NOMO-1 (cell line): ENCODE measurements at regions not wholly inside any gene's neighbourhood (a gene's known extent, or its start where the extent isn't known, plus 50 kb on each side); places are given as distances from the start of the nearest gene placed in this dataset.
A peak's percentile ranks its signal among the peaks of the same experiment; 100 is the strongest.
"Not testable (repeated sequence)": the region's sequence is repeated elsewhere in the genome, so short reads cannot be mapped to it uniquely, and the experiment has no call there.

ENCODE experiments used
- DNase-seq, 2 experiments: peaks; one replicate each; lab custom pipeline; 2025; ENCODE audit not compliant: unreplicated experiment in 2 of 2; lab: John Stamatoyannopoulos, UW

- DNase-seq, result peak in 1 of 2 experiments; percentile 2
Observed at GRCh38 chr2:121818546-121818945, 63.1 kb downstream of the TSN start.

GRCh38 chr2:121819846-121820245 is 64.4 kb downstream of the TSN start:
- no peak for DNase-seq

GRCh38 chr2:121821476-121822158 is 66.2 kb downstream of the TSN start:
- no peak for DNase-seq

- DNase-seq, result no peak
Observed at GRCh38 chr2:121824264-121824663, 68.8 kb downstream of the TSN start.

DNA sequence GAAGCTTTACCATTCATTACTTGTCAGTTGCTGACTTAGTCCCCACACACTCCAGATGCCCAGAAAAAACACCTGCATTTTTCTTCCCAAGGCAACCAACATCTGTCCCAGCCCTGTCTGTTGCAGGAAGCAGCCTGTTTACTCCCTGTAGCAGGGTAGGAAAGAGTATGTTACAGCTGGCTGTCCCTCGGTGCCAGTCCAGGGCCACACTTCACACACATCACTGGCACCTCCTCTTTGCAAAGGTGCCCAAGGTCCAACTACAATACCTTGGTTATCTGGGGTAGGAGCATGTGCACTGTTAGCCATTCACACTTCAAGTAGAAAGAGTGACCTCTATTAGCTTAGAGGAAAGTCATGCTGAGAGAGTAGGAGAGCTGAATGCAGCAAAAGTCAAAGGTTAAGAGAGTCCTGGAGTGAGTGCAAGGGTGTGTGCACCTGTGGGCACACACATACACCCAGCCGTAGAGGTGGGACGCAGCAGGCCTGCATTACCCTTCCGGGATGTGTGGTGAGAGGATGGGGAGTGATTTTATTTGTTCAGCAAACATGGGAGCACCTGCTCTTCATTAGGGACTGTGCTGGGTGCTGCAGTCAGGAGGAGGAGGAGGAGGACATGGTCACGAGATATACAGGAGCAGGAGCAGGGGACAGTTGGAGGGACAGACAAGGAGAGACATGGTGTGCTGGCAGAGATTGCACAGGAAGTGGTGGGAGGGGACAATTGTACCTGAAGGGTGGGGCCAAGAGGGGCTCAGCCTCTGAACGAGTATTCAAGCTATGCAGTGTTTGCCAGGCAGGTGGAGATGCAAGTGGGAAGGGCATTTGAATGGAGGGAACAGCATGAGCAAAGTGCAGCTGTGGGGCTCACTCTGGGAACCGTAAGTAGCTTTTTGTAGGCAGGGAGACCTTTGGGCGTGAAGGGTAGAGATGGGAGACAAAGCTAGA is 69.8 kb downstream of the TSN start:
- no peak for DNase-seq

DNA sequence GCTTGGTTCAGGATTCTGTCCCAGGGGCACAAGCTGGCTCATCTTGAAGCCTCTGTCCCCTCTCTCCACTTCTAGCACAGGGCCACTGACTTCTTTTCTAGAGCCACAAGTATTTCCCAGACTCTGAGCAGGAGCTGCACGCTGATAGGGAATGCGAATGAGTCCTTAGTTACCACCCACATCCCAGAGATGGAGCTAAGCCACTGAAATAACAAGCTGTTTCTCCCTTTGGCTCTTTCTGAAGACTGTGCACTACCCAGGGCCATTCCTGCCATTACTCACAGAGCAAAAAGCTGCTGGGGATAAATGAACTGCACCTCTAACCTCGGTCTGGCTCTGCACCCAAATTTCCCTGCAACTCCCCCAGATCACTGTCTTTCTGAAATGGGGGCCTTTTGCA is 70.6 kb downstream of the TSN start:
- no peak for DNase-seq

- no peak for DNase-seq
Observed at GRCh38 chr2:121828281-121828731, 72.9 kb downstream of the TSN start.

DNA sequence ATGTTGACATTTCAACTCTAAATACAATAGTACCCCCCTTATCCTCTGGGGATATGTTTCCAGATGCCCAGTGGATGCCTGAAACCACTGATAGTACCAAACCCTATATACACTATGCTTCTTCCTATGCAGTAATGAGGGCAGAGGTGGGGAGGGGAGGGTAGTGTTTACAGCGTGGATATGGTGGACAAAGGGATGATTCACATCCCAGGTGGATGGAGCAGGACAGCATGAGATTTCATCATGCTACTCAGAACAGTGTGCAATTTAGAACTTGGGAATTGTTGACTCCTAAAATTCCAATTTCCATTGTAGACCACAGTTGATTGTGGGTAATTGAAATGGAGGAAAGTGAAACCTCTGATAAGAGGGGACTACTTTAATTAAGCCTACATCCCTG is 75.4 kb downstream of the TSN start:
- no peak for DNase-seq

DNA sequence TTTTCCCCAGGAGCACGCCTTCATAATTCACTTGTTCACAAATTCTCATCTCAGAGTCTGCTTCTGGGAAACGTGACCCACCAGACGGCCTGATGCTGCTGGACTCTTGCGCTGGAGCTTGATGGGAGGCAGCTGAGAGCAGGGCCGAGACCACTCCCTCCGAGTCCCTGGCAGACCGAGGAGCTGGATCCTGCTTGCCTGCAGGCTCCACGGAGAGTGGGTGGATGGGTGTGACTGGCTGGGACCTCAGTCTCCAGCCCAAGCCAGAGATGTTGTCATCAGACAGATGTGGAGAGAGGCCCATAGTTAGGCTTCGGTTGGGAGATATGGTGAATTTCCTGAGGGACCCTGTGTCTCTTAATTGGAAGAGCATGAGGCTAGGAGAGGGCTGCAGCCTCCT is 76.4 kb downstream of the TSN start:
- DNase-seq, result no peak

- no peak for DNase-seq
Observed at GRCh38 chr2:121832412-121833357, 77.2 kb downstream of the TSN start.

GRCh38 chr2:121833358-121833723 is 77.9 kb downstream of the TSN start:
- DNase-seq, result no peak

DNA sequence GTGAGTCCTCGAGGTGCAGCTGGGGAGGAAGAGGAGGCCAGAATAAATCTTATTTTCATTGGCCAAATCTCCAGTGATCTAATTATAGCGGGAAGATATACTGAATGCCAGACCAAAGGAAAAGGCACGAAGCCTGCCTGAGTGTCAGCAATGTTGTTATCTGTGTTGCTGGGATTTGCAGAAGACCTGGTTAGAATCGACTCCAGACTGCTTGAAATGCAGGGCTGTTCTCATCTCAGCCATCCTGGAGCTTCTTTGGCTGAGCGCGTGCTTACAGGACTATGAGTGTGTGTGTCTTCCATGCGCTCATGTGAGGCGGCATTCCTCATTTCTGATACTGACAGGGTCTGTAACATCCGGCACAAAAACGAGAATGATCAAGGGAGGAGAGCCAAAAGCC is 81.2 kb downstream of the TSN start:
- no peak for DNase-seq

- DNase-seq, result no peak
Observed at GRCh38 chr2:121837591-121837990, 82.1 kb downstream of the TSN start.

GRCh38 chr2:121838551-121838950 is 83.1 kb downstream of the TSN start:
- DNase-seq, result no peak

DNA sequence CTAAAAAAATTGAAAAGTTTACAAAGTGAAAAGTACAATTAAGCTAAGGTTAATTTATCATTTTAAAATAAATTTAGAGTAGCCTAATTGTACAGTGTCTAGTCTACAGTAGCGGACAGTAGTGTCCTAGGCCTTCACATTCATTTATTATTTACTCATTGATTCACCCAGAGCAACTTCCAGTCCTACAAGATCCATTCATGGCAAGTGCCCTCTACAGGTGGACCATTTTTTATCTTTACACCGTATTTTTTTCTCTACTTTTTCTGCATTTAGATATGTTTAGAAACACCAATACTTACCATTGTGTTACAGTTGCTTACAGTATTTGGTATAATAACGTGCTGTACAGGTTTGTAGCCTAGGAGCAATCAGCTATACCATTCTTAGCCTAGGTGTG is 84.1 kb downstream of the TSN start:
- DNase-seq, result no peak

- no peak for DNase-seq
Observed at GRCh38 chr2:121849236-121849635, 93.8 kb downstream of the TSN start.

DNA sequence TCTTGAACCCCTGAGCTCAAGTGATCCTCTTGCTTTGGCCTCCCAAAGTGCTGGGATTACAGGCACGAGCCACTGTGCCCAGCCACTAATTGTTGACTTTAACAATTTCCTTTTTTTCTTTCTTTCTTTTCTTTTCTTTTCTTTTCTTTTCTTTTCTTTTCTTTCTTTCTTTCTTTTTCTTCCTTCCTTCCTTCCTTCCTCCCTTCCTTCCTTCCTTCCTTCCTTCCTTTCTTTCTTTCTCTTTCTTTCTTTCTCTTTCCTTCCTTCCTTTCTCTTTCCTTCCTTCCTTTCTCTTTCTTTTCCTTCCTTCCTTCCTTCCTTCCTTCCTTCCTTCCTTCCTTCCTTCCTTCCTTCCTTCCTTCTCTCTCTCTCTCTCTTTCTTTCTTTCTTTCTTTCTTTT is 97.7 kb downstream of the TSN start:
- not testable (repeated sequence) for DNase-seq

- no peak for DNase-seq
Observed at GRCh38 chr2:121855510-121855909, 100.1 kb downstream of the TSN start.

- no peak for DNase-seq
Observed at GRCh38 chr2:121856360-121856759, 100.9 kb downstream of the TSN start.

GRCh38 chr2:121858369-121858768 is 102.9 kb downstream of the TSN start:
- DNase-seq, result no peak

DNA sequence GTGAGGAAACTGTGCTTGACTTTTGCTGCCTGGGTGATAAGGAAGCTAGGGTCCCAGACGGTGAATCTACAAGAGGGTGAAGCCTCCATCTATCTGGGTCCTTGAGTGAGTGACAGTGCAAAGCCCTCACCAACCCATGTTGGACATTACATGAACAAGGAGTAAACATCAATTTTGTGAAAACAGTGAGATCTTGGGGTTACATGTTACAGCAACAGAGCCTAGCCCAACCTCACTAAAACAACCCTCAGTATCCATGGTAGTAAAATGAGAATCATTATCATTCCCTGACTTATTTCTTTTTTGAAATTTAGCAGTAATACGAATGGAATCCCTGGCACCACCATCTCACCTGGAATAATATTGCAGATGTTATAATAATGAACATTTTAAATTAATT is 103.4 kb downstream of the TSN start:
- no peak for DNase-seq
